Stimulated activated CD4-positive, alpha-beta T cell treated with anti-CD3 and anti-CD28 coated beads, Interleukin-15, amount 100 ng/mL, for 48 hours (primary cell): ENCODE measurements at regions not wholly inside any gene's neighbourhood (a gene's known extent, or its start where the extent isn't known, plus 50 kb on each side); places are given as distances from the start of the nearest gene placed in this dataset.
"Not testable (repeated sequence)": the region's sequence is repeated elsewhere in the genome, so short reads cannot be mapped to it uniquely, and the experiment has no call there.

ENCODE experiments used
- DNase-seq, 2 donors: peaks; one replicate each; pipeline ENCODE4 v3.0.0-alpha.2; 2020; ENCODE audit warnings: low read depth in 2 of 2

- not testable (repeated sequence) for DNase-seq
These were observed 361.8 kb upstream of the ZNF462 start for GRCh38 chr9:106501210-106501609.

GRCh38 chr9:106502930-106503329, 360.0 kb upstream of the ZNF462 start:
- DNase-seq = no peak

- no peak for DNase-seq
These were observed 359.2 kb upstream of the ZNF462 start for GRCh38 chr9:106503759-106504158.

DNA sequence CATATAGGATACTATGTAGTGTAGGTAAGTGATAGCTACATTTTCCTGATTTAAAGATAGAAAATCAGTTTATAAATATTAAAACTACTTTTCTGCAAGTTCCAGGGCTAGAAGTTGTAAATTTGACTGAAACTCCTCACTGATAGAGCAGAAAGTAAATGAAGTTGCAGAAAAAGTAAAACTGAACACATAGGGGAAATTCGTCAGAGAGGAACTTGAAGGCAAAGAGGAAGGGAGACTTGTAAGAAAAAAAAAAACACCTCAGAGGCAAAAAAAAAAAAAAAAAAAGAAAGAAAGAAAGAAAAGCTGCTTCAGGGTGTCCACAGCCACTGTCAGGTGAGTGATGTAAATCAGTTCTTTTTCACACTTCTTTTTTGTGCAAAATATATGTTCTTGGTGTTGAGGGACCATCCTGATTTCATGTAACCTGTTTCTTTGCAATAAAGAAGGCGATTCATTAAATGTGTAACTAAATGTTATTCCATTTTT, 336.2 kb upstream of the ZNF462 start:
- DNase-seq = no peak

- DNase-seq = no peak
These were observed 334.8 kb upstream of the ZNF462 start for GRCh38 chr9:106528158-106528557.

GRCh38 chr9:106529616-106530015, 333.4 kb upstream of the ZNF462 start:
- DNase-seq = no peak

- DNase-seq = no peak
These were observed 331.5 kb upstream of the ZNF462 start for GRCh38 chr9:106531491-106531890.

DNA sequence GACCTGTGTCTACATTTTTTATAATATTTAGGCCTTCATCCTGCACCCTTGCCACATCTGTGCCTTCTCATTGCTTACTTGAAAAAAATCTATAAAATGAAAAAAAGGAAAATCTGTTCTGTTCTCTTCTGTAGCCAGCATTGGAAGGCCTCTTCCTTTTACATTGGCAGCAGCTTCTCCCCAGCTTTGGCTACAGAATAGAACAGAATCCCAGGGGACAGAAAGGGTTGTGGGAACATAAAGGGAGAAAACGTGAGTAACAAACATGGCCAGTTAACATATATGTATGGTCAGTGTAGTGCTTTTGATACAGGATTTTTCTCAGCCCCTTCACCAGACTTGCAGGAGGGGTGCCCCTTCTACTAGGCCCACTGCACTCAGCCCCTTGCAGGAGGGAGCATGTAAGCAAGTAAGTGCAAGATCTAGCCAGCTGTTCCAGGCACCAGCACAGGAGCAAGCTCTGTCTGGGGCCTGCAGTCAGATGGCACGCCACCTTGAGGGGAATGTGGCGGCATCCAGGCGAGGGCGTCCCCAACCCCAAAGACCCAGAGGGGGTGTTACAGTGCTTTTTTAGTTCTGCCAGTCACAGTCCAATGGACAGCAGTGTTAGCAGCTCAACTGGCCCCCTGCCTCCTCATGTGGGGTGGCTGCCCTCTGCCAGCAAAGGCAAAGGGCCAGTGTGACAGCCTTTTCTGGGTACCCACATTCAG, 330.5 kb upstream of the ZNF462 start:
- no peak for DNase-seq

DNA sequence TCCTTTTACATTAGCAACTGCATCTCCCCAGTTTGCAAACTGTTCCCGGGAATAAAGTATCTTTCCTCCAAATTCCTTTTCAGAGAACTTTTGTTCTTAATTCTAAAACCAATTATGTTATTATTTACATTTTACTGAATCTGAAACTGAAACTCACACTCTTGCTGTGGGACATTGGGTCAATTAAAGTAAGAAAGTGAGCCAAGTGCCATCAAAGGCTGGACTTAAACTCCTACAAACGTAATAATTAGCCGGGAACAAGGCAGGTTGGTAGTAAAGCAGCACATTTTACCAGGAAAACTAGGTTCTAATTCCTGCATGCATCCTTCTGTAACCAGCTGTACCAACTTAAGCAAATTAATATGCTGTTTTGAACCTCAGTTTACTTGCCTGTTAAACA, 328.2 kb upstream of the ZNF462 start:
- no peak for DNase-seq

DNA sequence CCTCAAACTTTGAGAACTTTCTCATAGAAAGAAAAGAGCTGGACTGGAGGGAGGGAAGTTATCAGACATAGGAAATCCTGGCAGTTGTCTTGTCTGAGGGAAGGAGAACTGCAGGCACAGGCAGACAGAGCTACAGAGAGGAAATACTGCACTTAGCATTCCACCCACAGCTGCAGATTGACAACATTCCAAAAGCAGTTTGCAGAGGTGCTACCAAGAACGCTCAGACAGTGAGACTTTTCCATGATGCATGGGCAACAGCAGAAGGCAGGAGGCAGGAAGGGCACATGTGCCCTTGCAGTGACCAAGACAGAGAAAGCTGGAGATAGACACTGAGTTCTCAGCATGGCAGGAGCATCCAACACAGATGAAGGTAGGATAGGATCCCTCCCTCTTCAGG, 327.5 kb upstream of the ZNF462 start:
- no peak for DNase-seq

- no peak for DNase-seq
These were observed 304.8 kb upstream of the ZNF462 start for GRCh38 chr9:106557996-106558667.

- DNase-seq = no peak
These were observed 302.4 kb upstream of the ZNF462 start for GRCh38 chr9:106560540-106560939.

DNA sequence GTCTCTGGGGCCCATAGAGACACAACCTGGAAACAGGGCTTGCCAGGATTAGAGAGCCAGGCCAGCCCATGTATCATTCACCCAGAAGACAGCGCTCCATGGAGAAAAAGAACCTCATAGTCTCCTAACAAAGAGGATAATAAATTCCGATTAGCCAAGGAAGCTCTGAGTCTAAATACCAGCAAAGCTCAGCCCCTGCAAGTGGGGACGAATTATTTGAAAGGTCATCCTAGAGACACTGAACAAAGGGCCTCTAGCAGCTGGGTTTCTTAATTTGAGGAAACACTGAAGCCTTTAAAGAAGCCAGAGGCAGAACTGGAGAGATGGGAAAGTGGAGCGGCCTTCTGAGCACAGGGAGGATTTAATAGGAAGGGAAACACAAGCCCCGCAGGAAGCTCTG, 287.1 kb upstream of the ZNF462 start:
- no peak for DNase-seq

DNA sequence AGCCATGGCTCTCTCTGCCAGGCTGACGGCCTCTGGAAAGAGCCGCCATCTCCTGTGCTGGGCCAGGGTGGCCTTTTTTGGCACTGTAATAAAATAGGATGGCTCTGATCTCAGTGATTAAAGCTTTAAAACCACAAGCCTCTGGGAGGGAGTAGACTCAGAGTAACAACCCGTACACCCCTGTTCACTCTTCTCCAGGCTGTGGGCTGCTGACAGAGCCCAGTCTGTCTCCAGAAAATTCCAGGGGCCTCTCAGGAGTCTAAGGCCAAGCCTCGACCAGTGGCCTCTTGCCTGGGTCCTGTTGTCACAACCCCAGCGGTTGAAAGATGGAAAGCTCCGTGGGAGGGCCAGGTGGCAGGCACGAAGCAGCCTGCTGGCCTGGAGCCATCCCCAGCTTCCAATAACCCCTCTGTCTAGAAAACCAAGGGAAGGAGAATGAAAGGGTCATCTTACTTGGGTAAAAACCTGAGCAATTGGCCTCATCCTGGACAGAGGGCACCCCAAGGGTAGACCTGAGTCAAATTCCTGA, 286.7 kb upstream of the ZNF462 start:
- DNase-seq = no peak

- no peak for DNase-seq
These were observed 285.8 kb upstream of the ZNF462 start for GRCh38 chr9:106577121-106577520.

DNA sequence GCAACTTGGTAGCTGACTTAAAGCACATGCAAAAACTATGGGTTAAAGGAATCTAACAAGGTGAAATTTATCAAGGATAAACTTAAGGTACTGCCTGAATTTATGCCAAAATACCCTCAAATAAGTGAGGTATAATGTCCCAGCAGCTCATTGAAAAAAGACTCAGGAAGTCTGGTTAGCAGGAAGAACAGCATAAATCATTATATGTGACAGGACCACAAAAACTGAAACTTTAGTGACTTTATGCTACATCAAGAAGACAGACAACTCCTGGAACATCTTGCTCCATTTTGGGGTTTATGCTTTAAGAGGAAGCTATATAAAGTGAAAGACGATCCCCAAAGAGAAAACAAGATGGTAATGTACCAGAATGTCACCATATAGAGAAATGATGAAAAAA, 282.4 kb upstream of the ZNF462 start:
- no peak for DNase-seq

DNA sequence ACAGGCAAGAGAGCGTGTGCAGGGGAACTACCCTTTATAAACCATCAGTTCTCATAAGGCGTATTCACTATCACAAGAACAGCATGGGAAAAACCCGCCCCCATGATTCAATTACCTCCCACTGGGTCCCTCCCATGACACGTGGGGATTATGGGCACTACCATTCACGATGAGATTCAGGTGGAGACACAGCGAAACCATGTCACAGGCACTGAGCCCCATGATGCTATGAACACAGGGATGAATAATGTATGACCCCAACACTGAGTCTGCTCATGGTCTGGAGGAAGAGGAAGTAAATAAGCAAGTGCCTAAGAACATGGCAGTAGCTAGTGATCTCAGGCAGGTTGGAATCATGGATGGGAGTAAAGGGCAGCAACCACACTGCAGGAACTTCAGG, 281.0 kb upstream of the ZNF462 start:
- DNase-seq = no peak

GRCh38 chr9:106583751-106584150, 279.2 kb upstream of the ZNF462 start:
- DNase-seq = no peak

- no peak for DNase-seq
These were observed 275.9 kb upstream of the ZNF462 start for GRCh38 chr9:106587042-106587441.

GRCh38 chr9:106588626-106589025, 274.3 kb upstream of the ZNF462 start:
- DNase-seq = no peak

DNA sequence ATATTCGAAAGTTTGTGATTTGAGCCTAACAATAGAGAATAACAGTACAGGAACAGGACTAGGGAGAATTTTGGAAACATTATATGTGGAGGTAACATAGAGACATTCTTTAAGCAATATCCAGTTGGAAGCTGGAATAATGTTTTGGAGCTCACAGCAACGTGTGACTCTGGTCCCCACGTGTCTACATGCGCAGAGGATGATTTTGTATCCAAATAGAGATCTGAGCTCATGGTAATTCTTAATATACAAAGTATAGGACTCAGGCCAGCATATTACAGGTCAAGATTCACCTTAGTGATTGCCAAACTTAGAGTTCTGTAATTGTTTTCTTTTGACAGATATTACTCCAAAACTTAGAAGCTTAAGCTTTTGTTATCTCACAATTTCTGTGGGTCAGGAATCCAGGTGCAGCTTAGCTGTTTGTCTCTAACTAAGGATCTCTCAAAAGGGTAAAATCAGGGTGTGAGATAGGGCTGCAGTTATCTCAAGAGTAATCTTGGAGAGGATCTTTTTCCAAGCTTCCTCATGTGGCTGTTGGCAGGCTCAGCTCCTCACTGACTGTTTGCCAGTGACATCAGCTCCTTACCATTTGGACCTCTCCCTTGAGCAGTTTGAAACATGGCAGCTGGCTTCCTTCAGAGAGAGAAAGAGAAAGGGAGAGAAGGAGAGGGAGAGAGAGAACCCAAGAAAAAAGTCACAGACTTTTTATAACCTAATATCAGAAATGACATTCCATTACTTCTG, 272.0 kb upstream of the ZNF462 start:
- DNase-seq = no peak

DNA sequence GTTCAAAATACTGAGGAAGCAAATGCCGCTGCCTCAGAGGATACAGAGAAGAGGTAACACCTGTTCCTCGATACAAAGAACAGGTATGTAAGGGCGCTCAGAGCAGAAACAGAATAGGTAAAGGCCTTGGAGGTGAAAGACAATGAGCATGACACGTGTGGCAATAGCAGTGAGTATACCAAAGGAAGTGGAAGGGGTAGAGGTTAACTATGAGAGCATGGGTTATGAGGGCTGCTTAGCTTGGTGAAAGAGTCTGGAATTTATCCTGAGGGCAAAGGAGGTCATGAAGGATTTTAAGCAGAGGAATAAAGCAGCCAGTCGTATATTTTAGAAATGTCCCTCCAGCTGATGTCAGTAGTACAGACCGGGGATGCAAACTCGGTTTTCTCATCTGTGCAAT, 269.8 kb upstream of the ZNF462 start:
- DNase-seq = no peak

- no peak for DNase-seq
These were observed 266.0 kb upstream of the ZNF462 start for GRCh38 chr9:106596984-106597383.
